Parathyroid adenoma (tissue), 2 donors: ENCODE measurements at regions not wholly inside any gene's neighbourhood (a gene's known extent, or its start where the extent isn't known, plus 50 kb on each side); places are given as distances from the start of the nearest gene placed in this dataset.

Experiments used
- H2AFZ ChIP-seq: fragments of 300-600 bp; sonication (generic); one replicate; pipeline ENCODE4 v1.7.0; 2017; ENCODE audit warnings: antibody characterized with exemption, mild to moderate bottlenecking
- H3K27ac ChIP-seq: fragments of 300-600 bp; sonication (generic); one replicate; pipeline ENCODE4 v1.7.0; 2017
- H3K27me3 ChIP-seq: fragments of 300-600 bp; sonication (generic); one replicate; pipeline ENCODE4 v1.7.0; 2017; ENCODE audit warnings: low read length; ENCODE audit not compliant: control insufficient read depth, insufficient read depth
- H3K36me3 ChIP-seq: fragments of 300-600 bp; sonication (generic); one replicate; pipeline ENCODE4 v1.7.0; 2017; ENCODE audit warnings: low read length; ENCODE audit not compliant: control insufficient read depth, insufficient read depth
- H3K4me1 ChIP-seq: fragments of 300-600 bp; sonication (generic); one replicate; pipeline ENCODE4 v1.7.0; 2017; ENCODE audit warnings: control low read depth
- H3K4me2 ChIP-seq: fragments of 300-600 bp; sonication (generic); one replicate; pipeline ENCODE4 v1.7.0; 2017; ENCODE audit warnings: low read length
- H3K4me3 ChIP-seq: fragments of 300-600 bp; sonication (generic); one replicate; pipeline ENCODE4 v1.7.0; 2017; ENCODE audit warnings: low read depth, low read length
- H3K79me2 ChIP-seq: fragments of 300-600 bp; sonication (generic); one replicate; pipeline ENCODE4 v1.7.0; 2017; ENCODE audit warnings: control low read depth
- H3K9ac ChIP-seq: fragments of 300-600 bp; sonication (generic); one replicate; pipeline ENCODE4 v1.7.0; 2017; ENCODE audit warnings: mild to moderate bottlenecking
- H3K9me3 ChIP-seq: fragments of 300-600 bp; sonication (generic); one replicate; pipeline ENCODE4 v1.7.0; 2017; ENCODE audit warnings: low read length; ENCODE audit not compliant: control insufficient read depth
- TF ChIP-seq, protein P1 (sequence below): fragments of 300-600 bp; sonication (generic); IDR thresholded peaks from one replicate; pipeline ENCODE4 v1.7.0; 2017; ENCODE audit warnings: antibody characterized with exemption, mild to moderate bottlenecking
- donor health status: primary hyperparathyroidism.

DNA sequence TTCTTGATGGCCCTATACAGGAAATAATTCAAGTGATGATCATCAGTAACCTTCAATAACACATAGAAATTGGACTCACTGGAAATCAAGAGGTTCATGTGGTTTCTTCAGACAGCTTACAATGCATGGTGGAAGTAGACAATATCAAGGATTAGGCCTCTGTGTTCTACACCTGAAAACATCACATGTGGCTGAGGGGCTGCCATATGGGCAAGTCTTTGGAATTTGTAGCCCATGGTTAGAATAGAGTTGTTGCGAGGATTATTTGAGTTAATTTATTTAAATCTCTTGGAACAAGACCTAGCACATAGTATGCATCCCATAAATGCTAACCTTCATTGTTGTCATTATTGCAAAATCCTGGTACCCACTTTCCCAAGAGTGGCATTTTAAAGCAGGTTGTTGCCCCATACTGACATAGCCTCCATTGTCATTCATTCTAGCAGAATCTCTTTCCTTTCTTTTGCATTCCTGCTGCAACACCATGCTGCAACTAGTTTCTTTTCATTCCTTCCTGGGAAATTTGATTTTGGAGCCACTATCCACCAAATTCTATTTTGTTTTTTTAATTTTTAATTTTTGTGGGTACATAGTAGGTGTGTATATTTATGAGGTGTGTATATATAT is 352.7 kb upstream of the NAV3 start:
- peaks cover 5% of the 10 kb centered on the region for H3K4me1 ChIP-seq
- H3K36me3 ChIP-seq, result no peaks in the 10 kb centered on the region
- H3K27ac ChIP-seq, result no peak overlapping the region
- H3K4me2 ChIP-seq, result no peak overlapping the region
- no peak overlapping the region for H3K4me3 ChIP-seq
- no peaks in the 10 kb centered on the region for H3K27me3 ChIP-seq
- H3K9ac ChIP-seq, result no peak overlapping the region
- H2AFZ ChIP-seq, result no peak overlapping the region
- H3K79me2 ChIP-seq, result no peaks in the 10 kb centered on the region
- no peaks in the 10 kb centered on the region for H3K9me3 ChIP-seq
- TF ChIP-seq, protein P1, sequence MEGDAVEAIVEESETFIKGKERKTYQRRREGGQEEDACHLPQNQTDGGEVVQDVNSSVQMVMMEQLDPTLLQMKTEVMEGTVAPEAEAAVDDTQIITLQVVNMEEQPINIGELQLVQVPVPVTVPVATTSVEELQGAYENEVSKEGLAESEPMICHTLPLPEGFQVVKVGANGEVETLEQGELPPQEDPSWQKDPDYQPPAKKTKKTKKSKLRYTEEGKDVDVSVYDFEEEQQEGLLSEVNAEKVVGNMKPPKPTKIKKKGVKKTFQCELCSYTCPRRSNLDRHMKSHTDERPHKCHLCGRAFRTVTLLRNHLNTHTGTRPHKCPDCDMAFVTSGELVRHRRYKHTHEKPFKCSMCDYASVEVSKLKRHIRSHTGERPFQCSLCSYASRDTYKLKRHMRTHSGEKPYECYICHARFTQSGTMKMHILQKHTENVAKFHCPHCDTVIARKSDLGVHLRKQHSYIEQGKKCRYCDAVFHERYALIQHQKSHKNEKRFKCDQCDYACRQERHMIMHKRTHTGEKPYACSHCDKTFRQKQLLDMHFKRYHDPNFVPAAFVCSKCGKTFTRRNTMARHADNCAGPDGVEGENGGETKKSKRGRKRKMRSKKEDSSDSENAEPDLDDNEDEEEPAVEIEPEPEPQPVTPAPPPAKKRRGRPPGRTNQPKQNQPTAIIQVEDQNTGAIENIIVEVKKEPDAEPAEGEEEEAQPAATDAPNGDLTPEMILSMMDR, result no peak

DNA sequence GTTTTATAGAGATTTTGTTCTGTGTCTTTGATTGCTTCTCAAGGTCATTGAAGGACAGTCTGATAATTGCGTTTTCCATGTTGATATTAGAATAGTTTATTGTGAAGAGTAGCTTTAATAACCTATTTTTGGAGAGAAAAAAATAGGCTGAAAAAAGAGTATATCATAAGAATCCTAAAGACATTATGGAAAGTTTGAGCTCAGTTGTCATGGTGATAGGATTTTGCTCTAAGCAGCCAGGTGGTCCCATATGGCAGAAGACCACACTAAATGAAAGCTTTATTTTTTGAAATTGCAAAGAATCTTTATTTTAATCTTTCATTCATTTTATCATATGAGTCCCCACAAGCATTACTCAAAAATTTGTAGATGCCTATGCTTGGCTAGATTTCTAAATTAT is 358.9 kb upstream of the NAV3 start:
- Histone ChIP-seq H3K27me3 (no peaks in the 10 kb centered on the region), H3K9ac (no peak overlapping the region), H3K27ac (no peak overlapping the region), H3K9me3 (no peaks in the 10 kb centered on the region), H2AFZ (no peak overlapping the region), H3K4me3 (no peak overlapping the region), H3K36me3 (no peaks in the 10 kb centered on the region), H3K79me2 (no peaks in the 10 kb centered on the region), H3K4me2 (no peak overlapping the region), H3K4me1 (peaks cover 8% of the 10 kb centered on the region)
- TF ChIP-seq, protein P1, result no peak

DNA sequence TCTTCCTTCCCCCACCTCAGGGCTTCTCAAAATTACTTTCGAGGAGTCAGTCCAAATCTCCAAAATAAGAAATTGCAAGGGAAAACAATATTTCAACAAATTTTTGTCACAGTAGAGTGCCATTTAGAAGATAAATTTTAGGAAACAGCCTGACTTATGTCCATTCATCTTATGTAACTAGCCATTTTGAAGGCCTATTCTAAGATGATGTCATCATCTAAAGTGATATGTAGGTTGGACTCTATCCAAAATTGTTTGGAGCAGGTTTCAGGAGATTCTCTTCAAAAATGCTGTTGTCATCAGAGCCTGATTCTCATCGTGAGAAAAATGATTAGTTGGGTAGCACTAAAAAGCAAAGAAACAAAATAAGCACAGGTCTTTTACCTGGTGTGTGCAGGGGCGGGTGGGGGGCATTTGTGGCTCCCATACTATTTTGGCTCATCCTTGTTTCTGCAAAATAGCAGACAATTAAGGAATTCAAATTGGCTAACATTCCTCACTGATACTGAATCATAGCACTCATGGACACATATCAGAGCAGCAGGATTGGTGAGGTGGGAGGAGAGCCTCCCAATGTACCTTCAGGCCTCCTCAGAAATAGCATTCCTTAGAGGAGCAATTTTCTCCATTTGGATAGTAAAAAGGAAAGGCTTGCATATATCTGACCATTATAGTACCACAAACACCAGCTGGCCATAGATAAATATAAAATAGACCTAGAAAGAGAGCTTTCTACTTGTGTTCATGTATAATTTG is 360.9 kb upstream of the NAV3 start:
- H2AFZ ChIP-seq, result peak overlapping the region; percentile 6
- H3K9me3 ChIP-seq, result no peaks in the 10 kb centered on the region
- H3K4me3 ChIP-seq, result no peak overlapping the region
- H3K36me3 ChIP-seq, result no peaks in the 10 kb centered on the region
- H3K4me1 ChIP-seq, result peaks cover 3% of the 10 kb centered on the region
- H3K27me3 ChIP-seq, result no peaks in the 10 kb centered on the region
- no peak overlapping the region for H3K27ac ChIP-seq
- H3K4me2 ChIP-seq, result no peak overlapping the region
- no peak overlapping the region for H3K9ac ChIP-seq
- TF ChIP-seq, protein P1, result no peak
- H3K79me2 ChIP-seq, result no peaks in the 10 kb centered on the region

DNA sequence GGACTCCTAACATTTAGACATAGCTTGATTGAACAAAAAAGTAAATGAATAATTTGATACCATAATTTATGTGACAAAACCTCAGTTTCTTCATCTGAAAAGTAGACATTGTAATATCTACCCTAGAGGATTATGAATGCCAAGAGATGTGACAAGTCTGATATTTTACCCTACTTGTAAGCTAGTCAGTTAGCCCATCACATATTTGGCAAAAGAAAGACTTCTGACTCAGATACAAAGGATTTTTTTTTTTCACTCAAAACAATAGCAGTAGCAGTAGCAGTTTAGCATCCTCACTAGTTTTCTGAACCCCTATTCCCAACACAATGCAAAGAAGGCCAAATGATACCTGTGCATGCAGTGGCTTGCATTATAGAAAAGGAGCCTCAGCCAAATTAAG is 377.3 kb upstream of the E2F7 start:
- H3K79me2 ChIP-seq, result no peaks in the 10 kb centered on the region
- no peak overlapping the region for H3K27ac ChIP-seq
- no peak overlapping the region for H2AFZ ChIP-seq
- H3K36me3 ChIP-seq, result no peaks in the 10 kb centered on the region
- H3K9me3 ChIP-seq, result no peaks in the 10 kb centered on the region
- no peaks in the 10 kb centered on the region for H3K27me3 ChIP-seq
- no peaks in the 10 kb centered on the region for H3K4me1 ChIP-seq
- H3K9ac ChIP-seq, result no peak overlapping the region
- no peak overlapping the region for H3K4me3 ChIP-seq
- H3K4me2 ChIP-seq, result no peak overlapping the region
- TF ChIP-seq, protein P1, result no peak
